Endothelial cell of umbilical vein (primary cell): ENCODE measurements at regions not wholly inside any gene's neighbourhood (a gene's known extent, or its start where the extent isn't known, plus 50 kb on each side); places are given as distances from the start of the nearest gene placed in this dataset.

Experiments
- BruUV-seq: library from RNA; stranded (reverse); fragments of 400-500 nt; replicated peaks from 2 replicates; lab custom pipeline; 2021; lab: Mats Ljungman, UMichigan
- CTCF ChIA-PET: fragments of 300-600, 350-600 bp; sonication (Branson Sonifier 250); formaldehyde crosslinking; loops from one replicate; lab custom pipeline; 2021; ENCODE audit warnings: antibody characterized with exemption, inconsistent platforms; lab: Charles Lee
- POLR2A ChIA-PET: fragments of 300-600, 350-600 bp; sonication (Branson Sonifier 250); formaldehyde crosslinking; loops from one replicate; lab custom pipeline; 2021; ENCODE audit warnings: antibody characterized with exemption, inconsistent platforms; lab: Charles Lee
- DNase-seq: peaks from one replicate; pipeline ENCODE4 v3.0.0-alpha.2; 2011; ENCODE audit warnings: low read depth, low spot score
- FAIRE-seq: peaks from 2 replicates; lab custom pipeline; 2011; peaks lifted over from hg19 to GRCh38; lab: Jason Lieb, UNC
- H2AFZ ChIP-seq: 2 replicates; pipeline ENCODE4 v1.6.0; 2012; ENCODE audit warnings: low read depth, low read length, control low read depth, inconsistent platforms
- H3K27ac ChIP-seq: 2 replicates; pipeline ENCODE4 v1.5.1; 2011; ENCODE audit warnings: low read depth, mild to moderate bottlenecking, control low read depth, low read length, moderate library complexity; ENCODE audit not compliant: insufficient read depth
- H3K27me3 ChIP-seq, 2 experiments: 2 replicates each; pipeline versions ENCODE4 v1.6.0 to v1.6.1; 2011; ENCODE audit warnings: low read length in 2 of 2, mixed read lengths in 1 of 2; ENCODE audit not compliant: control insufficient read depth in 2 of 2, insufficient read depth in 2 of 2
- H3K36me3 ChIP-seq, 2 experiments: 2 replicates in 1 of 2; 3 replicates in 1 of 2; pipeline ENCODE4 v1.5.1; 2011; ENCODE audit warnings: low read length in 2 of 2, mild to moderate bottlenecking in 1 of 2, moderate library complexity in 1 of 2; ENCODE audit not compliant: control insufficient read depth in 2 of 2, insufficient read depth in 2 of 2; ENCODE audit errors: extremely low read depth in 1 of 2
- H3K4me1 ChIP-seq: 3 replicates; pipeline ENCODE4 v1.5.1; 2011; ENCODE audit warnings: mild to moderate bottlenecking, low read length; ENCODE audit not compliant: control insufficient read depth, insufficient read depth; ENCODE audit errors: extremely low read depth
- H3K4me2 ChIP-seq: 2 replicates; pipeline ENCODE4 v1.6.1; 2011; ENCODE audit warnings: low read length, control low read depth, mixed read lengths; ENCODE audit not compliant: insufficient read depth
- H3K4me3 ChIP-seq, 3 experiments: fragments of 200-600 bp in 1 of 3; sonication (generic), shearing (Covaris generic) in 1 of 3; replicated peaks in 1 of 3; 2 replicates each; pipeline ENCODE4 v1.5.1; 2011 to 2016; ENCODE audit warnings: control low read depth in 3 of 3, low read length in 3 of 3, mild to moderate bottlenecking in 2 of 3, inconsistent platforms in 1 of 3, low read depth in 1 of 3, moderate library complexity in 1 of 3; ENCODE audit not compliant: insufficient read depth in 1 of 3
- H3K79me2 ChIP-seq: 2 replicates; pipeline ENCODE4 v1.6.0; 2012; ENCODE audit warnings: low read length, inconsistent platforms; ENCODE audit not compliant: control insufficient read depth, insufficient read depth
- H3K9ac ChIP-seq: replicated peaks from 2 replicates; pipeline ENCODE3; 2011; ENCODE audit warnings: low read length, control low read depth; ENCODE audit not compliant: insufficient read depth; ENCODE audit errors: extremely low read depth
- H3K9me1 ChIP-seq: replicated peaks from 3 replicates; pipeline ENCODE4 v1.6.0; 2011; ENCODE audit warnings: mild to moderate bottlenecking, low read length; ENCODE audit not compliant: control insufficient read depth, insufficient read depth; ENCODE audit errors: extremely low read depth
- H3K9me3 ChIP-seq: replicated peaks from 2 replicates; pipeline ENCODE4 v1.5.1; 2012; ENCODE audit warnings: low read length, inconsistent platforms; ENCODE audit not compliant: control insufficient read depth, insufficient read depth
- H4K20me1 ChIP-seq: replicated peaks from 2 replicates; pipeline ENCODE3; 2011; ENCODE audit warnings: mild to moderate bottlenecking, low read length; ENCODE audit not compliant: control insufficient read depth, insufficient read depth; ENCODE audit errors: extremely low read depth
- EZH2 ChIP-seq: IDR thresholded peaks from 2 replicates; pipeline ENCODE4 v1.6.1; 2012; ENCODE audit warnings: borderline replicate concordance, low read depth, mild to moderate bottlenecking, moderate library complexity, low read length, inconsistent platforms; ENCODE audit not compliant: severe bottlenecking
- FOS ChIP-seq: IDR thresholded peaks from 2 replicates; pipeline ENCODE4 v1.6.1; 2011; ENCODE audit warnings: mild to moderate bottlenecking, low read length, moderate library complexity, borderline replicate concordance; ENCODE audit not compliant: insufficient read depth
- GATA2 ChIP-seq: IDR thresholded peaks from 2 replicates; pipeline ENCODE4 v1.7.0; 2011; ENCODE audit warnings: low read depth, mild to moderate bottlenecking, moderate library complexity, mixed read lengths, low read length; ENCODE audit not compliant: insufficient read length, insufficient read depth
- JUN ChIP-seq: IDR thresholded peaks from 2 replicates; pipeline ENCODE4 v1.6.1; 2011; ENCODE audit warnings: borderline replicate concordance, low read depth; ENCODE audit not compliant: insufficient read length, insufficient read depth
- MYC ChIP-seq: IDR thresholded peaks from one replicate; pipeline ENCODE4 v1.6.1; 2011; ENCODE audit warnings: mild to moderate bottlenecking, low read depth, low read length
- POLR2A ChIP-seq: IDR thresholded peaks from 2 replicates; pipeline ENCODE4 v1.6.1; 2012; ENCODE audit warnings: low read depth, mild to moderate bottlenecking, control low read depth, low read length
- POLR2AphosphoS5 ChIP-seq: IDR thresholded peaks from 2 replicates; pipeline ENCODE4 v1.6.1; 2012; ENCODE audit warnings: low read depth, mild to moderate bottlenecking, control low read depth, low read length, moderate library complexity; ENCODE audit not compliant: insufficient read depth
- dilution Hi-C: fragments of 300-500 bp; cut with MboI; formaldehyde crosslinking; loops from one replicate; pipeline ENCODE4 v1.15.0; 2019; ENCODE audit warnings: low sequenced_read_pairs; ENCODE audit not compliant: extremely low pct_ligation_motif_present
- intact Hi-C: fragments of 100-400 bp; cut with micrococcal nuclease; formaldehyde crosslinking; loops from one replicate; pipeline ENCODE4 v1.10.0; 2022
- TF ChIP-seq, protein P1 (sequence below): IDR thresholded peaks from 2 replicates; pipeline ENCODE4 v1.6.1; 2011; ENCODE audit not compliant: insufficient read depth, insufficient read length
- TF ChIP-seq, protein P2 (sequence below), 2 donors: IDR thresholded peaks; 1 replicate in 1 of 2; 2 replicates in 1 of 2; pipeline ENCODE4 v1.5.1; 2011; ENCODE audit warnings: low read length in 2 of 2, mild to moderate bottlenecking in 2 of 2, moderate library complexity in 2 of 2, control low read depth in 1 of 2, inconsistent platforms in 1 of 2, low read depth in 1 of 2; ENCODE audit not compliant: insufficient read depth in 1 of 2; ENCODE audit errors: extremely low read depth in 1 of 2

GRCh38 chr1:87803375-87803774 lies 474.7 kb downstream of the LMO4 start:
- no peaks in the 10 kb centered on the region for H3K9me1 ChIP-seq
- H3K4me1 ChIP-seq = peaks cover 5% of the 10 kb centered on the region
- FAIRE-seq = no peak
- no peaks in the 10 kb centered on the region for H4K20me1 ChIP-seq
- BruUV-seq = no TSS peak
- DNase-seq = no peak
- dilution Hi-C loops (no loop called here), intact Hi-C loops (no loop called here)
- H3K36me3 ChIP-seq = no peaks in the 10 kb centered on the region
- no peak overlapping the region for H3K4me2 ChIP-seq
- H3K27me3 ChIP-seq = no peaks in the 10 kb centered on the region
- no peak overlapping the region for H3K27ac ChIP-seq
- no peaks in the 10 kb centered on the region for H3K9me3 ChIP-seq
- no peak overlapping the region for H2AFZ ChIP-seq
- no peak overlapping the region for H3K4me3 ChIP-seq
- H3K9ac ChIP-seq = no peak overlapping the region
- ChIA-PET CTCF (no interaction called here), POLR2A (no interaction called here)
- no peaks in the 10 kb centered on the region for H3K79me2 ChIP-seq
- TF ChIP-seq MYC = no peak
- TF ChIP-seq, protein P1, sequence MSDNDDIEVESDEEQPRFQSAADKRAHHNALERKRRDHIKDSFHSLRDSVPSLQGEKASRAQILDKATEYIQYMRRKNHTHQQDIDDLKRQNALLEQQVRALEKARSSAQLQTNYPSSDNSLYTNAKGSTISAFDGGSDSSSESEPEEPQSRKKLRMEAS = no peak
- TF ChIP-seq POLR2AphosphoS5 = no peak
- no peak for TF ChIP-seq GATA2
- no peak for TF ChIP-seq POLR2A
- TF ChIP-seq, protein P2, sequence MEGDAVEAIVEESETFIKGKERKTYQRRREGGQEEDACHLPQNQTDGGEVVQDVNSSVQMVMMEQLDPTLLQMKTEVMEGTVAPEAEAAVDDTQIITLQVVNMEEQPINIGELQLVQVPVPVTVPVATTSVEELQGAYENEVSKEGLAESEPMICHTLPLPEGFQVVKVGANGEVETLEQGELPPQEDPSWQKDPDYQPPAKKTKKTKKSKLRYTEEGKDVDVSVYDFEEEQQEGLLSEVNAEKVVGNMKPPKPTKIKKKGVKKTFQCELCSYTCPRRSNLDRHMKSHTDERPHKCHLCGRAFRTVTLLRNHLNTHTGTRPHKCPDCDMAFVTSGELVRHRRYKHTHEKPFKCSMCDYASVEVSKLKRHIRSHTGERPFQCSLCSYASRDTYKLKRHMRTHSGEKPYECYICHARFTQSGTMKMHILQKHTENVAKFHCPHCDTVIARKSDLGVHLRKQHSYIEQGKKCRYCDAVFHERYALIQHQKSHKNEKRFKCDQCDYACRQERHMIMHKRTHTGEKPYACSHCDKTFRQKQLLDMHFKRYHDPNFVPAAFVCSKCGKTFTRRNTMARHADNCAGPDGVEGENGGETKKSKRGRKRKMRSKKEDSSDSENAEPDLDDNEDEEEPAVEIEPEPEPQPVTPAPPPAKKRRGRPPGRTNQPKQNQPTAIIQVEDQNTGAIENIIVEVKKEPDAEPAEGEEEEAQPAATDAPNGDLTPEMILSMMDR (IDR thresholded peaks at IDR 0.05; ENCODE audit: extremely low read depth in 1 of 2, insufficient read depth in 1 of 2, low read depth in 1 of 2, low read length in 2 of 2) = no peak
- no peak for TF ChIP-seq JUN
- TF ChIP-seq EZH2 = no peak
- no peak for TF ChIP-seq FOS
